WTC11 (cell line): ENCODE measurements at regions not wholly inside any gene's neighbourhood (a gene's known extent, or its start where the extent isn't known, plus 50 kb on each side); places are given as distances from the start of the nearest gene placed in this dataset.
A peak's percentile ranks its signal among the peaks of the same experiment; 100 is the strongest.

Experiments used
- ATAC-seq: fragments of 200-7000 bp; cut with Tn5 transposase; 2 replicates; pipeline ENCODE4 v1.10.0; 2021; ENCODE audit warnings: mild to moderate bottlenecking, moderate library complexity
- CTCF ChIA-PET: fragments of 300-600 bp; sonication (Branson Sonifier 250); formaldehyde crosslinking; loops from one replicate; lab custom pipeline; 2021; ENCODE audit warnings: antibody characterized with exemption; lab: Charles Lee
- POLR2A ChIA-PET: fragments of 350-600 bp; sonication (Branson Sonifier 250); formaldehyde crosslinking; loops from one replicate; lab custom pipeline; 2021; ENCODE audit warnings: antibody characterized with exemption; lab: Charles Lee
- DNase-seq: peaks from one replicate; pipeline ENCODE4 v3.0.0; 2021; ENCODE audit warnings: low spot score
- H3K27ac Mint-ChIP-seq: 2 replicates; pipeline ENCODE4 v1.8.0; 2021; ENCODE audit warnings: mixed read lengths
- H3K27me3 Mint-ChIP-seq: 2 replicates; pipeline ENCODE4 v1.8.0; 2021; ENCODE audit warnings: low read depth, mild to moderate bottlenecking, moderate library complexity, mixed read lengths
- H3K36me3 Mint-ChIP-seq: 2 replicates; pipeline ENCODE4 v1.8.0; 2021; ENCODE audit warnings: mixed read lengths
- H3K4me1 Mint-ChIP-seq: 2 replicates; pipeline ENCODE4 v1.8.0; 2022; ENCODE audit warnings: mixed read lengths
- H3K4me3 Mint-ChIP-seq: 2 replicates; pipeline ENCODE4 v1.8.0; 2021; ENCODE audit warnings: mild to moderate bottlenecking, moderate library complexity, mixed read lengths
- H3K9me3 Mint-ChIP-seq: 2 replicates; pipeline ENCODE4 v1.8.0; 2021; ENCODE audit warnings: mixed read lengths
- AFF4 ChIP-seq: sonication (generic); formaldehyde crosslinking; IDR thresholded peaks from 2 replicates; pipeline ENCODE4 v1.8.1; 2023; ENCODE audit warnings: mild to moderate bottlenecking, missing genetic modification reagents, borderline replicate concordance
- AR ChIP-seq: fragments of 250-450 bp; sonication (Bioruptor Pico); IDR thresholded peaks from 2 replicates; pipeline ENCODE4 v1.9.0; 2021; ENCODE audit warnings: mild to moderate bottlenecking
- ATF1 ChIP-seq: sonication (generic); formaldehyde crosslinking; IDR thresholded peaks from 2 replicates; pipeline ENCODE4 v1.8.1; 2023; ENCODE audit warnings: mild to moderate bottlenecking, moderate library complexity, missing genetic modification reagents
- RORB ChIP-seq: fragments of 250-450 bp; sonication (Bioruptor Pico); IDR thresholded peaks from 2 replicates; pipeline ENCODE4 v1.9.0; 2021; ENCODE audit warnings: mild to moderate bottlenecking
- USF1 ChIP-seq: sonication (generic); formaldehyde crosslinking; IDR thresholded peaks from 2 replicates; pipeline ENCODE4 v1.8.0; 2022; ENCODE audit warnings: mild to moderate bottlenecking, missing genetic modification reagents
- TF ChIP-seq, protein P1 (sequence below): sonication (generic); formaldehyde crosslinking; conservative IDR thresholded peaks from 2 replicates; pipeline ENCODE4 v1.8.1; 2023; ENCODE audit warnings: mild to moderate bottlenecking, low read depth, missing genetic modification reagents, moderate library complexity
- TF ChIP-seq, protein P2 (sequence below): sonication (generic); formaldehyde crosslinking; IDR thresholded peaks from 2 replicates; pipeline ENCODE4 v1.8.1; 2022; ENCODE audit warnings: missing genetic modification reagents, borderline replicate concordance

- TF ChIP-seq, protein P1, sequence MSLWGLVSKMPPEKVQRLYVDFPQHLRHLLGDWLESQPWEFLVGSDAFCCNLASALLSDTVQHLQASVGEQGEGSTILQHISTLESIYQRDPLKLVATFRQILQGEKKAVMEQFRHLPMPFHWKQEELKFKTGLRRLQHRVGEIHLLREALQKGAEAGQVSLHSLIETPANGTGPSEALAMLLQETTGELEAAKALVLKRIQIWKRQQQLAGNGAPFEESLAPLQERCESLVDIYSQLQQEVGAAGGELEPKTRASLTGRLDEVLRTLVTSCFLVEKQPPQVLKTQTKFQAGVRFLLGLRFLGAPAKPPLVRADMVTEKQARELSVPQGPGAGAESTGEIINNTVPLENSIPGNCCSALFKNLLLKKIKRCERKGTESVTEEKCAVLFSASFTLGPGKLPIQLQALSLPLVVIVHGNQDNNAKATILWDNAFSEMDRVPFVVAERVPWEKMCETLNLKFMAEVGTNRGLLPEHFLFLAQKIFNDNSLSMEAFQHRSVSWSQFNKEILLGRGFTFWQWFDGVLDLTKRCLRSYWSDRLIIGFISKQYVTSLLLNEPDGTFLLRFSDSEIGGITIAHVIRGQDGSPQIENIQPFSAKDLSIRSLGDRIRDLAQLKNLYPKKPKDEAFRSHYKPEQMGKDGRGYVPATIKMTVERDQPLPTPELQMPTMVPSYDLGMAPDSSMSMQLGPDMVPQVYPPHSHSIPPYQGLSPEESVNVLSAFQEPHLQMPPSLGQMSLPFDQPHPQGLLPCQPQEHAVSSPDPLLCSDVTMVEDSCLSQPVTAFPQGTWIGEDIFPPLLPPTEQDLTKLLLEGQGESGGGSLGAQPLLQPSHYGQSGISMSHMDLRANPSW (CRISPR knock-in tag), result no peak
- TF ChIP-seq, all 79 proteins: peak for 0
These were observed 121.2 kb upstream of the ANKRD1 start (continued) for GRCh38 chr10:91042069-91042468.

DNA sequence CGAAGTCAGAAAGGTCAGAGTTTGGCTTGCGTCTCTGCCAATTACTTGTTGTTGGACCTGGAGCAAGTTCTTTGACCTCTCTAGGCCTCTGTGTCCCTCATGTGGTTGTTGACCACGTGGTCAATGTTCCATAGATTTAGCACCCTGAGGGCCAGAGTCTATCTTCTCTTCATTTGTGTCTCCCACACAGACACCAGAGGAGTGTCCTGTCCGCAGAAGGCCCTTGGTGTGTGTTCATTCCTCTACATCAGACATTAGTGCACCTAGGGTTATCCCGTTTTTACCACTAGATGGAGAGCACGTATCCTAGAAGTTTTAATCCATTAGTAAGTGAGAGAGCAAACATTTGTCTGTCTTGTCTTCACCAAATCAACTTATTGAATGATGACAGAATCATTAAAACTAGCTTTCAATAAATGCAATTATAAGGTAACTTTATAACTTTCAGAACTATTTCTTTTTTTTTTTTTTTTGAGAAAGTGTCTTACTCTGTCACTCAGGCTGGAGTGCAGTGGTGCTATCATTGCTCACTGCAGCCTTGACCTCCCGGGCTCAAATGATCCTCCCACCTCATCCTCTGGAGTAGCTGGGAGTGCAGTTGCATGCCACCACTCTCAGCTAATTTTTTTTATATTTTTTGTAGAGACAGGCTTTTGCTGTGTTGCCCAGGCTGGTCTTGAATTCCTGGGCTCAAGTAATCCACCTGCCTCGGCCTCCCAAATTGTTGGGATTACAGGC is 122.5 kb upstream of the ANKRD1 start:
- peaks cover 17% of the 10 kb centered on the region for H3K27me3 Mint-ChIP-seq
- peak; percentile 87 for ATAC-seq
- no peak for DNase-seq

More for the DNA sequence above, 122.5 kb upstream of the ANKRD1 start:
- no peaks in the 10 kb centered on the region for H3K36me3 Mint-ChIP-seq
- TF ChIP-seq AR (CRISPR knock-in tag) (no peak), USF1 (CRISPR knock-in tag) (no peak), ATF1 (no peak), RORB (CRISPR knock-in tag) (no peak), AFF4 (CRISPR knock-in tag) (no peak)
- TF ChIP-seq, protein P2, sequence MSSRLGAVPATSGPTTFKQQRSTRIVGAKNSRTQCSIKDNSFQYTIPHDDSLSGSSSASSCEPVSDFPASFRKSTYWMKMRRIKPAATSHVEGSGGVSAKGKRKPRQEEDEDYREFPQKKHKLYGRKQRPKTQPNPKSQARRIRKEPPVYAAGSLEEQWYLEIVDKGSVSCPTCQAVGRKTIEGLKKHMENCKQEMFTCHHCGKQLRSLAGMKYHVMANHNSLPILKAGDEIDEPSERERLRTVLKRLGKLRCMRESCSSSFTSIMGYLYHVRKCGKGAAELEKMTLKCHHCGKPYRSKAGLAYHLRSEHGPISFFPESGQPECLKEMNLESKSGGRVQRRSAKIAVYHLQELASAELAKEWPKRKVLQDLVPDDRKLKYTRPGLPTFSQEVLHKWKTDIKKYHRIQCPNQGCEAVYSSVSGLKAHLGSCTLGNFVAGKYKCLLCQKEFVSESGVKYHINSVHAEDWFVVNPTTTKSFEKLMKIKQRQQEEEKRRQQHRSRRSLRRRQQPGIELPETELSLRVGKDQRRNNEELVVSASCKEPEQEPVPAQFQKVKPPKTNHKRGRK (CRISPR knock-in tag), result no peak
- TF ChIP-seq, all 79 proteins: peak for 0
- Mint-ChIP-seq H3K27ac (no peak overlapping the region), H3K9me3 (no peaks in the 10 kb centered on the region), H3K4me3 (no peak overlapping the region), H3K4me1 (no peaks in the 10 kb centered on the region)
- ChIA-PET POLR2A (no interaction called here), CTCF (interaction anchor here (0.6 to 0.9 kb wide), 3 partner anchors 131 to 249 kb away, joined by 3 to 5 read pairs (median 3); no protein-coding TSS in a partner anchor)
